Esophagus squamous epithelium (tissue), 4 donors: ENCODE measurements at regions not wholly inside any gene's neighbourhood (a gene's known extent, or its start where the extent isn't known, plus 50 kb on each side); places are given as distances from the start of the nearest gene placed in this dataset.

Experiments used
- POLR2A ChIP-seq, 4 donors: fragments of 450-650 bp; IDR thresholded peaks; one replicate each; pipeline ENCODE4 v1.6.1; 2017; ENCODE audit warnings: antibody characterized with exemption in 4 of 4, mild to moderate bottlenecking in 4 of 4, moderate library complexity in 3 of 4
- TF ChIP-seq, protein P1 (sequence below), 6 experiments: fragments of 450-650 bp in 4 of 6; fragments of 200-600 bp in 2 of 6; sonication (generic) in 2 of 6; IDR thresholded peaks; one replicate each; pipeline ENCODE4 v1.5.1; 2016 to 2019; ENCODE audit warnings: antibody characterized with exemption in 6 of 6, mild to moderate bottlenecking in 4 of 6, moderate library complexity in 4 of 6

DNA sequence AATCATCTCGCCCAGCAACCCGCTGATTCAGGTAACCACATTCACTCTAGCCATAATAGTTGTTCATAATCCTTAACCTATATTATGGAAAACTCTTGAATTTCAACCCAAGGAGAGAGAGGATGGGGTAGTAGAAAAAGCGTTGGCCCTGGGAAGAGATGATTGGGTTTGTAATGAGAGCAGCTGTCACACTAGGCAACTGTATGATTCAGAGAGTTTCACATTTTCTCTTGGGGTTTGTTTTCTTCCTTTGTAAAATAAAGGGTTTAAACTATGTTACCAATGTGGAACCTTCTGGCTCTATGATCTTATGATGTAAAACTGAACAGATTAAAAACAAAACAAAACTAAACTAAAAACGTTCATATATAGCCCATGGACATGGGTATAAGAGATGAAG is 705.2 kb upstream of the IGFBP3 start:
- no peak for TF ChIP-seq POLR2A (IDR thresholded peaks at IDR 0.05)
- TF ChIP-seq, protein P1, sequence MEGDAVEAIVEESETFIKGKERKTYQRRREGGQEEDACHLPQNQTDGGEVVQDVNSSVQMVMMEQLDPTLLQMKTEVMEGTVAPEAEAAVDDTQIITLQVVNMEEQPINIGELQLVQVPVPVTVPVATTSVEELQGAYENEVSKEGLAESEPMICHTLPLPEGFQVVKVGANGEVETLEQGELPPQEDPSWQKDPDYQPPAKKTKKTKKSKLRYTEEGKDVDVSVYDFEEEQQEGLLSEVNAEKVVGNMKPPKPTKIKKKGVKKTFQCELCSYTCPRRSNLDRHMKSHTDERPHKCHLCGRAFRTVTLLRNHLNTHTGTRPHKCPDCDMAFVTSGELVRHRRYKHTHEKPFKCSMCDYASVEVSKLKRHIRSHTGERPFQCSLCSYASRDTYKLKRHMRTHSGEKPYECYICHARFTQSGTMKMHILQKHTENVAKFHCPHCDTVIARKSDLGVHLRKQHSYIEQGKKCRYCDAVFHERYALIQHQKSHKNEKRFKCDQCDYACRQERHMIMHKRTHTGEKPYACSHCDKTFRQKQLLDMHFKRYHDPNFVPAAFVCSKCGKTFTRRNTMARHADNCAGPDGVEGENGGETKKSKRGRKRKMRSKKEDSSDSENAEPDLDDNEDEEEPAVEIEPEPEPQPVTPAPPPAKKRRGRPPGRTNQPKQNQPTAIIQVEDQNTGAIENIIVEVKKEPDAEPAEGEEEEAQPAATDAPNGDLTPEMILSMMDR (IDR thresholded peaks at IDR 0.05) = no peak
